Heart right ventricle (tissue), 16 donors: ENCODE measurements at regions not wholly inside any gene's neighbourhood (a gene's known extent, or its start where the extent isn't known, plus 50 kb on each side); places are given as distances from the start of the nearest gene placed in this dataset.

Experiments used
- ATAC-seq, 8 donors: fragments of 200-7000 bp; cut with Tn5 transposase; one replicate each; pipeline ENCODE4 v1.9.1; 2020; ENCODE audit warnings: mild to moderate bottlenecking in 8 of 8, moderate library complexity in 8 of 8, moderate number of reproducible peaks in 1 of 8
- DNase-seq, 2 donors: peaks; one replicate each; pipeline ENCODE4 v3.0.0-alpha.2; 2020
- H3K27ac ChIP-seq, 10 donors: fragments of 200-600 bp; sonication (generic) in 2 of 10; one replicate each; pipeline versions ENCODE4 v1.5.0 to v1.8.0; 2020 to 2022; ENCODE audit warnings: mild to moderate bottlenecking in 3 of 10
- H3K27me3 ChIP-seq, 7 donors: fragments of 200-600 bp; one replicate each; pipeline ENCODE4 v1.8.0; 2021 to 2022; ENCODE audit warnings: mild to moderate bottlenecking in 2 of 7
- H3K36me3 ChIP-seq, 9 donors: fragments of 200-600 bp; sonication (generic) in 1 of 9; one replicate each; pipeline versions ENCODE4 v1.5.0 to v1.8.0; 2020 to 2022; ENCODE audit warnings: mild to moderate bottlenecking in 2 of 9
- H3K4me1 ChIP-seq, 9 donors: fragments of 200-600 bp; sonication (generic) in 1 of 9; one replicate each; pipeline versions ENCODE4 v1.5.0 to v1.8.0; 2020 to 2022; ENCODE audit warnings: mild to moderate bottlenecking in 4 of 9
- H3K4me3 ChIP-seq, 10 donors: fragments of 200-600 bp; sonication (generic) in 2 of 10; one replicate each; pipeline versions ENCODE4 v1.5.0 to v1.8.0; 2020 to 2022; ENCODE audit warnings: mild to moderate bottlenecking in 7 of 10, moderate library complexity in 2 of 10
- H3K9me3 ChIP-seq, 11 donors: fragments of 200-600 bp in 10 of 11; sonication (generic) in 2 of 11; one replicate each; pipeline versions ENCODE4 v1.5.0 to v1.8.0; 2013 to 2022; ENCODE audit warnings: mild to moderate bottlenecking in 2 of 11, control low read depth in 1 of 11, moderate library complexity in 1 of 11
- WGBS, 2 donors: extraction: QIAGEN DNeasy Blood & Tissue Kit; methylation state at CpG; one replicate each; pipeline ENCODE4 v1.1.7; 2013; ENCODE audit warnings: inconsistent platforms in 1 of 2; 5-methylcytosine and 5-hydroxymethylcytosine counted together
- intact Hi-C, 10 donors: fragments of 100-400 bp; cut with DNase I; formaldehyde crosslinking; loops; one replicate each; pipeline versions ENCODE4 v1.11.1 to v1.14.2; 2022
- TF ChIP-seq, protein P1 (sequence below), 9 donors: fragments of 200-600 bp; sonication (generic) in 2 of 9; IDR thresholded peaks; one replicate each; pipeline versions ENCODE4 v1.5.0 to v1.8.0; 2021 to 2022; ENCODE audit warnings: antibody characterized with exemption in 9 of 9, mild to moderate bottlenecking in 5 of 9, moderate library complexity in 1 of 9
- donor health status: Arrhythmogenic right ventricular cardiomyopathy.
- donor health status: ischemic (EF 13 %, LVEDD 7.1; RV severe dilation, severe dysfunction).
- donor health status: healthy with polysubstance abuse.
- donor health status: DM: no; HTN: yes; CAD: no.
- donor health status: DM: no; HTN: no; CAD: no.
- donor health status: ischemic (EF 25% LVEDD 6.9; RV normal size, moderate dysfunction).
- donor health status: ischemic (EF 25% LVEDD 5.7; RV mildly dilated, moderate dysfunction).
- donor health status: healthy.
- donor health status: DM: yes; HTN: yes; CAD: no.
- donor health status: Ischemic cardiomyopathy.
- donor health status: ischemic (EF 35%, LVEDD 5.7; RV mildly dilated, moderate dysfunction).
- donor health status: nonischemic (EF 11% LVEDD 7.7; RV severe dilation, severe dysfunction).
- donor health status: DM: yes; HTN: yes; CAD: no.
- donor health status: PGD.
- donor health status: ischemic (EF 29% LVEDD 5.4; RV normal size, mild dysfunction).
- donor health status: nonischemic (EF 23%, LVEDD 6.1; RV moderate dilation, normal function).

DNA sequence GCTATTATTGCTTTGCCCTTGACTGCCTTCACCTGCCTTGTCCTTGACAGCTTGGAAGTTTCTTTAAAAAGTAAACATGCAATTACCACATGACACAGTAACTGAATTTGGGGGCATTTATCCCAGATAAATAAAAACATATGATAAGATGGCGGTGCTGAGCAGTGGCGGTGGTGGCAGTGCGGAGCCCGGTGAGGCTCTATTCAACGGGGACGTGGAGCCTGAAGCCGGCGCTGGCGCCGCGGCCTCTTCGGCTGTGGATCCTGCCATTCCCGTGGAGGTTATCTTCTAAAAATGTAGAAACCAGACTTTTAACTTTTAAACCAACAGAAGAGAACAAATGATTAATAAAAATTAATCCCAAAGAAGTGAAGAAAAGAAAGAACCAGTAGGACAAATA is 59.7 kb upstream of the ZDHHC15 start:
- Histone ChIP-seq H3K4me1 (no peaks in the 10 kb centered on the region), H3K4me3 (no peak overlapping the region), H3K9me3 (peaks cover 0 to 3% (median 0%) of the 10 kb centered on the region in 11 donors), H3K27ac (no peak overlapping the region), H3K36me3 (no peaks in the 10 kb centered on the region), H3K27me3 (peaks cover 0 to 32% (median 0%) of the 10 kb centered on the region in 7 donors)
- DNase-seq: no peak
- TF ChIP-seq, protein P1, sequence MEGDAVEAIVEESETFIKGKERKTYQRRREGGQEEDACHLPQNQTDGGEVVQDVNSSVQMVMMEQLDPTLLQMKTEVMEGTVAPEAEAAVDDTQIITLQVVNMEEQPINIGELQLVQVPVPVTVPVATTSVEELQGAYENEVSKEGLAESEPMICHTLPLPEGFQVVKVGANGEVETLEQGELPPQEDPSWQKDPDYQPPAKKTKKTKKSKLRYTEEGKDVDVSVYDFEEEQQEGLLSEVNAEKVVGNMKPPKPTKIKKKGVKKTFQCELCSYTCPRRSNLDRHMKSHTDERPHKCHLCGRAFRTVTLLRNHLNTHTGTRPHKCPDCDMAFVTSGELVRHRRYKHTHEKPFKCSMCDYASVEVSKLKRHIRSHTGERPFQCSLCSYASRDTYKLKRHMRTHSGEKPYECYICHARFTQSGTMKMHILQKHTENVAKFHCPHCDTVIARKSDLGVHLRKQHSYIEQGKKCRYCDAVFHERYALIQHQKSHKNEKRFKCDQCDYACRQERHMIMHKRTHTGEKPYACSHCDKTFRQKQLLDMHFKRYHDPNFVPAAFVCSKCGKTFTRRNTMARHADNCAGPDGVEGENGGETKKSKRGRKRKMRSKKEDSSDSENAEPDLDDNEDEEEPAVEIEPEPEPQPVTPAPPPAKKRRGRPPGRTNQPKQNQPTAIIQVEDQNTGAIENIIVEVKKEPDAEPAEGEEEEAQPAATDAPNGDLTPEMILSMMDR (IDR thresholded peaks at IDR 0.05): no peak
- intact Hi-C loops: no loop called here
- 97 to 98% methylated on average over 13 of the region's 13 CpGs for WGBS, 2 donors
- ATAC-seq: no peak
